ENCODE measurements at regions not wholly inside any gene's neighbourhood (a gene's known extent, or its start where the extent isn't known, plus 50 kb on each side); places are given as distances from the start of the nearest gene placed in this dataset.

DNA sequence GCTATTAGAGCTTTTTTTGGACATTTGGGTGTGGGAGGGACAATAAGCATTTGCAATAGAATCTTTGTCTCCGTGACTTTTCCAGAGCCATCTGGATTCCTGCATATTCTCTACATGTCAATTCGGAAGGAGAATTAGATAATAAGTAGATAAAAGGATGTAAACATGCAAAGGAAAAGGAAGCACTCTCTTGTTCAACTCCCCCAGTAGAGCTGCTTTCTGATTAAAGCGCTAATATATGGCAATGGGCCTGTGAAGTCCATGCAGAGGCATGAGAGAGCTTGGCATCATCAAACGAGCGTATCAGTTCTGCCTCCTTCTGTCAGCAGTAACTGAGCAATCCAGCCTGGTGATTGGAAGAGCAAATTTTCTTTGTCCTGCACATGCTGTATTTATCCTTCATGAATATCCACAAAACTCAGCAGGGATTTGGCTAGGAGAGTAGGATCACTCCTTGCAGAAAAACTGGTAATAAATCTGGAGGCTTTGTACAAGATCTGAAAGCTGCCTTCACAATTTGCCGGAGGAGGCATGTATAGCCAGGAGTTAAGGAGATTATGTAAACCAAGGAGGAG, 1752.9 kb downstream of the MAT2B start:
- no peak for DNase-seq

DNA sequence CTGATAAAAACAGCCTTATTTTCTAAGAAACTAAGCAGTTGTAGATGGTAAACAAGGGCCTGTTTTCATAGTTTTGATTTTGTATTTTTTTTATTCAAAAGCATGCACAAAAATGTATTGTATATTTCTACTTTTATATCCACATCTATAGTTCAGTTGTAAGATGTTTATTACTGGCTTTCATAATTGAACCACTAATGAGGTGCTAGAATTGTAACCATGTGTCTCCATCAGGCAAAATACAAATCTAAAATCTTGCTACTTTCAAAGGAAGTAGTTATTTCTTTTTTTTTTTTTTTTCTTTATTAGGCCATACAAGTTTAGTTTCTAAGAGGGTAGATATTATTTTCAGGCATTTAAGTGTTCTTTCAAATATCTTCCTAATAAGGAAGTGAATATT, 1755.0 kb downstream of the MAT2B start:
- no peak for DNase-seq

GRCh38 chr5:165263536-165263935, 1758.1 kb downstream of the MAT2B start:
- DNase-seq = no peak

DNA sequence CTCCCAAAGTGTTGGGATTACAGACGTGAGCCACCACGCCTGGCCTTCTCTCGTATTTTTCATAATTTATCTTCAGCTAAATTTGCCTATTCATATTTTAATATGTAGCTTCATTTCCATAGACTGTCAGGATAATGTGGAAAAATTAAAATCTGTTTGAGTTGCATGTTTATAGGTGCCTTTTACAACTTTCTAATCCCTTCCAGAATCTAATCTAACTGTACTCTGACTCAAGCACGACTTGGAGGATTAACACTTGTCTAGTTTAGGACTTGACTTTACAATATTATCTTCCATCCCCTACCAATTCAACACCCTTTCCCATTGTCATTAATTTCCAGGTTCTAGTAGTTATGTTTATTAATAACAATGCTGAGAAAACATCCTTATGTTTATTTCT, 1761.5 kb downstream of the MAT2B start:
- no peak for DNase-seq

- DNase-seq = no peak
Measured at GRCh38 chr5:165272436-165272835, 1767.0 kb downstream of the MAT2B start.

DNA sequence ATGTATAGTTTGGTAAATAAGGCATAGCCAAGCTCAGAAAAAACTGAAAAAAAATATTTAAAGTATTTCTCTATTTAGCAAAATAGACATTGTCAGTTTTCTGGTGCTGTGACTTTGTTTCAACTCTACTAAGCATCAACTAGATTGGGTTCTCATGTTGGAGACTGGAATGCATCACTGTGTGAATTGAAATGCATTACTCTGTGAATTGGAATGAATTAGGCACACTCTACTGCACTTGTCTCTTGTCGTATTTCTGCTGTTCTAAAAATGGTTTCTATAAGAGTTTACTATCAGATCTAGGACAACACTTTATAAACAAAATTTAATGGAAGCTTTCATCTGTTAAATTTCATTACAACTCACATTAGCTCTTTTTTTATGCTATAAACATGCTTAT, 1772.2 kb downstream of the MAT2B start:
- DNase-seq = no peak

DNA sequence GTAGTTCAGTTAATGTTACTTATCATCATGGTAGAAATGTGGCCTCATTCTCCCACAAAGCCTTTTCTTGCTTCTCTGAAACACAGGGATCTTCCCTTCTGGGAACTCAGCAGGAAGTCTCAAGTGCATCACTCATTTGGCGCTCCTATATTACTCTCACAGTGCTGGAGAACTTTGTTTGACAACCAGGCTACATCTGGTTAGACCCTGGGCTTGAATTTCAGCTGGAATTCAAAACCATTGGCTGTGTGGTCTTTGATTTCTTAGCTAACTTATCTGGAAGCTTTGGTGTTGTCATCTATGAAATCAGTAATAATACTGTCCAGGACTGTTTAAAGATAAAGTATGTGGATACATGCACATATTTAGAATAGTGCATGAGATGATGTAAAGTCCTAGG, 1777.1 kb downstream of the MAT2B start:
- DNase-seq = no peak

DNA sequence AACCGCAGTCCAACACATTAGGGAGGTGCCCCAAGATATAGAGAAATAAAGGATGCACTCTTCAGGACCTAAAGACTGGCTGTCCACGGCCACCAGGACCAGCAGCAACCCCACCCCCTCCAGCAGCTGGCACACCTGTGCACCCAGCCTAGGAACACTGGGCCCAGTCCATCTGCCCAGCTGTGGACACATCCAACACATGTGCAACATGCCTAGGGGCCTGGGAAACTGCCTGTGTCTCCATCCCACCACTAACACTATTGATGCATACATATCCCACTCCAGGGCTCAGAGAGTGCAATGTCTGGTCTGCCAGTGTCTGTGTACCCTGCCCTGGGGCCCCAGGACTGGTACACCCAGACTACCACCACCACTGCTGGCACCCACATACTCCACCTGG, 1781.3 kb downstream of the MAT2B start:
- DNase-seq = no peak

DNA sequence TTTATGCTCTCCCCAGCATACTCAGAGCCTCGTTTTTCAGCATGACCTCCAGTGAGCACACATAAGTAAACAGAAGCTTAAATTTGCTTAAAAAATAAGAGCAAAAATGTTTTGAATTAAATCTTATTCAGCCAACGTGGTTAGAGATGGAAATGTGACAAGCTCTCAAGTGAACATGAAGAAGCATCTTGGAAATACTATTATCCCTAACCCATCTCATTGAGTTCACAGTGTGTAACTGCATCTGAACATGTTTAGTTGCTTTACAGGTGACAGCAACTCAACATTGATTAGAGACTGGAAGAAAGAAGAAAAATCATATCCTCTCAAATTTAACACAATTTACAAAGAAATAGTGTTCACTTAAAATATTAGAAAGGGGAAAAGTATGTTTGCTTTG, 1785.1 kb downstream of the MAT2B start:
- no peak for DNase-seq

DNA sequence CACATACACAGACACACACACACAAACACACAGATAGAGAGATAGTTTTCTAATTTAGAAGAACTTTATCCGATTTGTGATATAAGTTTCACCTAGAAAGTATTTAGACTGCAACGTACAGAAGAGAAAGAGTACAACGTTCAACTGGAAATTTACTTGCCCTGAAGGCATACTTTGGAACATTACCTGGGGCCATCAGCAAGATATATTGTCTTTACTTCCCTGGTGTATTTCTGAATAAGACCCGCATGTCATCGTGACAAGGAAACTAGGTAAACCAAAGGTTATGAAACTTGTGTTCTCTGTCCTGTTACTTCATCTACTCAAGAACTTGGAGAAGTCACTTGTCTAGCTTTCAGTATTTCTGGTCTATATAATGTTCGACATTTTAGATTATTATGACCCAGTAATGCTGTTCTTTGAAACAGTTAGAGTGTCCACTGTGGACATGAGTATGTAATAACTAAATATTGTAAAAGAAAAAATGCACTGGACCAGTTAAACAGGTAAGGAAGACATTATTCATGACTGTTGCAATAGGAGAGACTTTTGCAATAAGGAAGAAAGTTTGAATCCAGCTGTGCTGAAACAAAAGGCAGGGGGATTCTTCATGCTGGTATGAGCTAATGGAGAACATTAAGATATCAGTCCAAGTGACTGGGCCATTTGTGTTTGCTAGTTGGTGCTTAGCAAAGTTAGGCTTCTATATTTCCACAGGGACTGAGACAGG, 1791.1 kb downstream of the MAT2B start:
- DNase-seq = no peak

GRCh38 chr5:165304193-165304827, 1798.9 kb downstream of the MAT2B start:
- no peak for DNase-seq

DNA sequence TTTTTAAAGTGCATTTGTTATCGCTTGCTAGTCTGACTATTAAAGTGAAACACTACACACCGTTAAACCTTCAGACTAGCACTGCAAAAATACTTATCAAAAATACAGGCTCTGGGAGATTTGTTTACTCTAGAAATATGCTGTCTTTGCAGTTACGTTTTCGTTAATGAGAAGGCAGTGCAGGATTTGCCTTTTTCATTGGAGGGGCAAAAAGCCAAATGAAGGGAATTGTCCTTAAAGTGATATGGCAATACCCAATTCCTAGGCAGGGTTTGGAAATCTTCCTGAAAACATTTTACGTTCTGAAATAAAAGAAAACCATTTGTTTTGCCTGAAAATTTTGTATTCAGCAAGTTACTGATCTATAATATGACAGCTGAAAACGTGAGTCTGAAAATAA, 1800.2 kb downstream of the MAT2B start:
- DNase-seq = no peak

- no peak for DNase-seq
Measured at GRCh38 chr5:165309446-165309845, 1804.0 kb downstream of the MAT2B start.

- no peak for DNase-seq
Measured at GRCh38 chr5:165310031-165310430, 1804.6 kb downstream of the MAT2B start.

DNA sequence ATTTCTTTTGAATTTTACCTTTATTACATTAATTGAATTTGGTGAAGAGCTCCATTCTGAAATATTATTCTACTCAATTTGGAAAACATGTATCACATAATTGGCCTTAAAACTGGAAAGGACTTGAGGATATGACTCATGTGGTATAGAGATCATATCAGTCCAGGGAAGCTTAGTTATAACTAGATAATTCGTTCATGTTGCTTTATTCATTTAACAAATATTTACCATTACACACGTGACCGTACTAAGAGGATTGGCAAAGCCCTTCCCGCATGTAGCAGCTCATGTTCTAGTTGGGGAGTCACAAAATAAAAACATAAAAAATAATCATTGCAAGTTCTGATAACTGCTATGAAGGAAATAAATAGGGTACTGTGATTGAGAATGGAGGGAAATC, 1816.5 kb downstream of the MAT2B start:
- DNase-seq = no peak

- no peak for DNase-seq
Measured at GRCh38 chr5:165325221-165325620, 1819.8 kb downstream of the MAT2B start.

DNA sequence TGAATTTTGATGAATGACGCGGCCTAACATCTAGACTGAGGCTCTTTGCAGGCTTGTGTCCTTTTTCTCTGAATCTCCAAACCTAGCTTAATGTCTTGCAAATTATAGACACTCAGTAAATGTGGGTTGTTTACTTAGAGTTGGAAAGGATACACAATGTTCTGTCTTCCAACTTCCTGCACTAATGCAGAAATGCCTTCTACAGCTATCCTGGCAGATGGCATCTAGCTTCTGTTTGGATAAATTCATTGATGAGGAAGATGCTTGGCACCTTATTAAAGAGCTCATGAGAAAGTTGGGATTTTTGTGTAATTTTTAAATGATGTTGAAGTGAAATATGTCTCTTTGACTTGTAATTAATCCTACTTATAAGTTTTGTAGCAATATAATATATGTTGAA, 1822.2 kb downstream of the MAT2B start:
- no peak for DNase-seq

- no peak for DNase-seq
Measured at GRCh38 chr5:165328846-165329245, 1823.4 kb downstream of the MAT2B start.

- no peak for DNase-seq
Measured at GRCh38 chr5:165333623-165334022, 1828.2 kb downstream of the MAT2B start.

- DNase-seq = no peak
Measured at GRCh38 chr5:165334201-165334600, 1828.8 kb downstream of the MAT2B start.

DNA sequence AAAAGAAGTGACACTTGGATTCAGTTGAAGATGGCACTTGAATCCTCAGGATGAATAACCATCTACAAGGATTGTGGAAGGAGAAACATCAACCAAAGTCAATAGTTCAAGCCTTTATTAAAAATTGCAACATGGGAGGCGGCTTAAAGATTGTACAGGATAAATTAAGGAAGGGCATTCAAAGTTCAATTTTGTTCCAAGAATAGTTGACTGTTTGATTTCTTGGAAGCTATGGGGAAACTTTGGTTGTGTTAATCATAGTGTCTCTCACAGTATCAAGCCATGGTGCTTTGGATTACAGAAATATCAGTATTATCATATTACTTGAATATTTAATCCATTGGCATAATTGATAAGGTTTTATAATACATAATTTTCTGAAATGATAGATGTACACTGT, 1844.3 kb downstream of the MAT2B start:
- DNase-seq = no peak

DNA sequence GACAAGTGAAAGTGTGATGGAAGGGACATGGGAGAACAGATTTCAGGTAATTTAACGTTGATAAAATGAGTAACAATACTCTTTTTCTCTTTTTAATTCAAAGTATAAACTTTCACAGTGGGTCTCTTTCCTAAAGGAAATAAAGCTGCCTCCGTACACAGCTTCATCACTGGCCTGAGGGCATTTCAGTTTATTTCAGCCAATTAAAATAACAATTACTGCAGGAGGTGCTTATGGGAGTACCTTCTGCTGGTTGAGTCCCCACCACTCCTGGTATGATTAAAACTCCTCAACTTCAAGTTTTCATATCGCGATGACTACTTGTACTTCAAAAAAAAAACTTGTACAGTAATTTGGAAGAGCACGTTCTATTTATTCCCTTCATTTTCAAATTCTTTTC, 1845.9 kb downstream of the MAT2B start:
- DNase-seq = no peak

DNA sequence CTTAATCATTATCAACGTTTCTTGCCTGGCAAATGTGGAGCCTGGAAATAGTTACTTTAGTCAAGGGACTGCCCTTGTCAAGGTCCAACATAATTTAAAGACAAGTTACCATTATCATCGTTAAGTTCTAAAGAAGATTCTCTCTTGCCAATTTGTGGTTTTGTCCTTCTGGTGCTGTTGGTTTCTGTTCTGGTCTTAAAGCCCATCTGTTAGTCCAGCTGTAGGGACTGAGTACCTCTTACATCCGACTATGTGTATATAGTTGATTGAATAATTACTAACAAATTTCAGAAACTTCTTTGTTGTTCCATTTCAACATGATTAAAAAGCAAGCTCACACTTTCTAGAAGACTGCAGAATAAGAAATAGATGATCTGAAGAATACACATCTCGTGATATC, 1854.9 kb downstream of the MAT2B start:
- no peak for DNase-seq

- no peak for DNase-seq
Measured at GRCh38 chr5:165360784-165361542, 1855.5 kb downstream of the MAT2B start.

Data from NCI-H1436 (cell line).